ENCODE measurements at regions not wholly inside any gene's neighbourhood (a gene's known extent, or its start where the extent isn't known, plus 50 kb on each side); places are given as distances from the start of the nearest gene placed in this dataset.

DNA sequence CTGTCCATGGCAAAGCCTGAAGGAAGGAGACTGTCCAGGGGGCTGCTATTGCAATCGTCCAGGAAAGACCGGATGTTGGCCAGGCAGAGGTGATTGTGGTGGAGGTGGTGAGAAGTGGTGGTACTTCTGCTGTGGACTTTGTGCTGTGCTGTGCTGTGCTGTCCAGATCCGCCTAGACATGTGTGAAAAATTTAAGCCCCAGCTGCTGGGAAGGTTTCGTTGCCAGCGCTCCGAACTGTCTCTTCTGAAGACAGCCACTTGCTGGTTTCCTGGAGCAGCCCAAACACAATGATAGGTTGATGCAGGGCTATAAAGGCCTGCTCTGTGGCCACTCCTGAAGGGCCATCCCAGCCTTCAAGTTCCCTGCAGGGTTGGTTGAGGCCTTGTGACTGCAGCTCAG is 223.0 kb upstream of the MPDZ start:
- no peak for DNase-seq (ENCODE audit: low spot score)
- no peak overlapping the region for H3K27ac ChIP-seq
- CTCF ChIA-PET: no interaction called here
- POLR2A ChIA-PET (ENCODE audit: low non-redundant PET): no interaction called here
- TF ChIP-seq CTCF (conservative IDR thresholded peaks at IDR 0.05; ENCODE audit: low read depth): no peak

- no peak for TF ChIP-seq CTCF (conservative IDR thresholded peaks at IDR 0.05; ENCODE audit: low read depth)
Measured at GRCh38 chr9:13501018-13501417, 221.5 kb upstream of the MPDZ start.

GRCh38 chr9:13500034-13500433 is 220.5 kb upstream of the MPDZ start:
- ChIA-PET CTCF (interaction anchor here (1.0 kb wide), 1 partner anchor 928 kb away, joined by 5 read pairs; no protein-coding TSS in a partner anchor), POLR2A (ENCODE audit: low non-redundant PET) (no interaction called here)
- DNase-seq (ENCODE audit: low spot score): no peak
- no peak for TF ChIP-seq CTCF (conservative IDR thresholded peaks at IDR 0.05; ENCODE audit: low read depth)
- H3K27ac ChIP-seq: no peak overlapping the region

More at GRCh38 chr9:13501018-13501417, 221.5 kb upstream of the MPDZ start:
- POLR2A ChIA-PET (ENCODE audit: low non-redundant PET): no interaction called here
- no peak for DNase-seq (ENCODE audit: low spot score)
- no peak overlapping the region for H3K27ac ChIP-seq
- CTCF ChIA-PET: no interaction called here

DNA sequence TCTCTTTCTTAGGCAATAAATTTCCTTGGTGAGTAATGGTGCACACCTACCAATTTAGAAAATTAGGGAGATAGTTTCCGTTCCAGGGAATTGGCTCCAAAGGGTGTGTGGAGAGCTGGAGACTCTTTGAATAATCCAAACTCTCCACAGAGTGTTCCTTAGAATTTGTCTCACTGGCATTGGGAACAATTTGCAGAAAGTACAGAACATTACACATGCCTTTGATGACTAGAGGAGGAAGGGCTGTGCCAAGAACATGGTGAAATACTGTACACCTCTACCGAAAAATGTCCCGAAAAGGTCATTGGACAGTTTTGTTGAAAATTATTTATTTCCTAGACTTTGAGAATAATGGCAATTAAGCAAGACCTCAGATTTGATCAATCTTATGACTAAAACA is 214.2 kb upstream of the MPDZ start:
- DNase-seq (ENCODE audit: low spot score): no peak
- no peak for TF ChIP-seq CTCF (conservative IDR thresholded peaks at IDR 0.05; ENCODE audit: low read depth)
- POLR2A ChIA-PET (ENCODE audit: low non-redundant PET): no interaction called here
- H3K27ac ChIP-seq: no peak overlapping the region
- CTCF ChIA-PET: no interaction called here

GRCh38 chr9:13491493-13492424 is 212.3 kb upstream of the MPDZ start:
- ChIA-PET POLR2A (ENCODE audit: low non-redundant PET) (no interaction called here), CTCF (interaction anchor here (0.5 kb wide), 1 partner anchor 1025 kb away, joined by 3 read pairs; no protein-coding TSS in a partner anchor)
- no peak for TF ChIP-seq CTCF (conservative IDR thresholded peaks at IDR 0.05; ENCODE audit: low read depth)
- no peak for DNase-seq (ENCODE audit: low spot score)
- H3K27ac ChIP-seq: no peak overlapping the region

- TF ChIP-seq CTCF (conservative IDR thresholded peaks at IDR 0.05; ENCODE audit: low read depth): no peak
- POLR2A ChIA-PET (ENCODE audit: low non-redundant PET): no interaction called here
- no peak overlapping the region for H3K27ac ChIP-seq
- no peak for DNase-seq (ENCODE audit: low spot score)
- CTCF ChIA-PET: no interaction called here
Measured at GRCh38 chr9:13491138-13491492, 211.6 kb upstream of the MPDZ start.

Measured in RWPE1 (cell line).